GM12878 (cell line): ENCODE measurements at regions not wholly inside any gene's neighbourhood (a gene's known extent, or its start where the extent isn't known, plus 50 kb on each side); places are given as distances from the start of the nearest gene placed in this dataset.

Experiments
- ATAC-seq: fragments of 200-7000 bp; cut with Tn5 transposase; 3 replicates; pipeline ENCODE4 v1.9.1; 2020; ENCODE audit warnings: mild to moderate bottlenecking, moderate library complexity
- BruUV-seq: library from RNA; stranded (reverse); fragments of 400-500 nt; replicated peaks from 2 replicates; lab custom pipeline; 2021; lab: Mats Ljungman, UMichigan
- CTCF ChIA-PET: fragments of 300-600 bp; sonication (Branson Sonifier 250); formaldehyde crosslinking; extraction: SDS; loops from one replicate; lab custom pipeline; 2021; ENCODE audit warnings: inconsistent platforms; lab: Yijun Ruan, JAX
- POLR2A ChIA-PET: fragments of 350-600 bp; formaldehyde crosslinking; extraction: SDS; loops from one replicate; lab custom pipeline; 2021; ENCODE audit warnings: inconsistent platforms; lab: Charles Lee
- RAD21 ChIA-PET: fragments of 300-600 bp; sonication (Branson Sonifier 250); formaldehyde crosslinking; loops from one replicate; lab custom pipeline; 2023; ENCODE audit warnings: antibody characterized with exemption; ENCODE audit not compliant: unreplicated experiment; lab: Charles Lee
- SMC1A ChIA-PET: fragments of 300-600 bp; sonication (Branson Sonifier 250); formaldehyde crosslinking; loops from one replicate; lab custom pipeline; 2023; ENCODE audit not compliant: unreplicated experiment, uncharacterized antibody; lab: Charles Lee
- DNase-seq: peaks from one replicate; pipeline ENCODE4 v3.0.0-alpha.2; 2011; ENCODE audit warnings: low read depth, low spot score
- FAIRE-seq: peaks from 3 replicates; lab custom pipeline; 2011; peaks lifted over from hg19 to GRCh38; lab: Jason Lieb, UNC
- H2AFZ ChIP-seq: 2 replicates; pipeline ENCODE4 v1.6.0; 2011; ENCODE audit warnings: low read depth, low read length, control low read depth; ENCODE audit not compliant: control insufficient read depth
- H3K27ac ChIP-seq: 2 replicates; pipeline ENCODE4 v1.5.1; 2011; ENCODE audit warnings: control low read depth; ENCODE audit not compliant: control insufficient read depth, insufficient read depth
- H3K27me3 ChIP-seq, 2 experiments: replicated peaks in 1 of 2; 2 replicates each; pipeline versions ENCODE4 v1.6.0 to v1.6.1; 2011; ENCODE audit warnings: low read length in 1 of 2; ENCODE audit not compliant: control insufficient read depth in 2 of 2, insufficient read depth in 2 of 2
- H3K36me3 ChIP-seq, 2 experiments: 2 replicates each; pipeline ENCODE4 v1.5.1; 2011; ENCODE audit warnings: low read length in 1 of 2; ENCODE audit not compliant: control insufficient read depth in 2 of 2, insufficient read depth in 2 of 2
- H3K4me1 ChIP-seq: 2 replicates; pipeline ENCODE4 v1.6.1; 2011; ENCODE audit warnings: mild to moderate bottlenecking, low read length, moderate library complexity, mixed read lengths; ENCODE audit not compliant: control insufficient read depth, insufficient read depth
- H3K4me2 ChIP-seq: 2 replicates; pipeline ENCODE4 v1.6.0; 2011; ENCODE audit warnings: control low read depth; ENCODE audit not compliant: control insufficient read depth, insufficient read depth
- H3K4me3 ChIP-seq: fragments of 200-600 bp; sonication (generic); 2 replicates; pipeline ENCODE4 v1.5.1; 2016
- H3K79me2 ChIP-seq: 2 replicates; pipeline ENCODE4 v1.6.0; 2011; ENCODE audit warnings: low read length; ENCODE audit not compliant: control insufficient read depth, insufficient read depth
- H3K9ac ChIP-seq: 2 replicates; pipeline ENCODE4 v1.8.0; 2011; ENCODE audit warnings: low read length, control low read depth, mixed read lengths; ENCODE audit not compliant: control insufficient read depth, insufficient read depth
- H3K9me3 ChIP-seq: replicated peaks from 3 replicates; pipeline ENCODE4 v1.5.1; 2011; ENCODE audit warnings: mild to moderate bottlenecking, low read length; ENCODE audit not compliant: control insufficient read depth, insufficient read depth
- H4K20me1 ChIP-seq: 2 replicates; pipeline ENCODE4 v1.6.0; 2011; ENCODE audit not compliant: control insufficient read depth, insufficient read depth
- ASH2L ChIP-seq: fragments of 300-600, 200-600 bp; sonication (generic); IDR thresholded peaks from 2 replicates; pipeline ENCODE4 v1.6.1; 2017; ENCODE audit warnings: low read depth, mild to moderate bottlenecking, borderline replicate concordance
- BRCA1 ChIP-seq: IDR thresholded peaks from 2 replicates; pipeline ENCODE4 v1.6.1; 2011; ENCODE audit warnings: low read depth, low read length, improper control_type of control experiment
- EGR1 ChIP-seq, 2 experiments: IDR thresholded peaks; 1 replicate in 1 of 2; 2 replicates in 1 of 2; pipeline ENCODE4 v1.6.1; 2011 to 2012; ENCODE audit warnings: low read depth in 2 of 2, low read length in 2 of 2, borderline replicate concordance in 1 of 2, mild to moderate bottlenecking in 1 of 2, moderate library complexity in 1 of 2
- NFYA ChIP-seq: IDR thresholded peaks from 2 replicates; pipeline ENCODE4 v1.6.1; 2011; ENCODE audit warnings: low read depth, mild to moderate bottlenecking, low read length, improper control_type of control experiment, borderline replicate concordance
- POLR2AphosphoS2 ChIP-seq: IDR thresholded peaks from 2 replicates; pipeline ENCODE4 v1.6.1; 2011; ENCODE audit warnings: low read depth, mild to moderate bottlenecking, low read length, improper control_type of control experiment, moderate library complexity
- RAD21 ChIP-seq: IDR thresholded peaks from 2 replicates; pipeline ENCODE4 v1.6.1; 2011; ENCODE audit warnings: mild to moderate bottlenecking, low read depth, low read length, moderate library complexity; ENCODE audit not compliant: insufficient read depth
- RUNX3 ChIP-seq: IDR thresholded peaks from 2 replicates; pipeline ENCODE4 v1.6.1; 2012; ENCODE audit warnings: low read length, inconsistent platforms
- SIN3A ChIP-seq: IDR thresholded peaks from 2 replicates; pipeline ENCODE4 v1.6.1; 2012; ENCODE audit warnings: low read depth, low read length, improper control_type of control experiment
- SMC3 ChIP-seq: IDR thresholded peaks from 2 replicates; pipeline ENCODE4 v1.6.1; 2011; ENCODE audit warnings: low read length, improper control_type of control experiment, borderline replicate concordance
- SUZ12 ChIP-seq: fragments of 200-600 bp; sonication (generic); IDR thresholded peaks from one replicate; pipeline ENCODE4 v1.6.1; 2018; ENCODE audit warnings: antibody characterized with exemption, mild to moderate bottlenecking; ENCODE audit not compliant: unreplicated experiment
- TARDBP ChIP-seq: IDR thresholded peaks from 2 replicates; pipeline ENCODE4 v1.6.1; 2016; ENCODE audit warnings: borderline replicate concordance
- WGBS: methylation state at CpG from one replicate; pipeline ENCODE4 v1.1.6; 2016; ENCODE audit warnings: low lambda C conversion rate; ENCODE audit not compliant: insufficient replicate concordance, insufficient coverage; ENCODE audit errors: missing lambda C conversion rate; 5-methylcytosine and 5-hydroxymethylcytosine counted together
- in situ Hi-C: fragments of 300-500 bp; cut with MboI; formaldehyde crosslinking; loops from 9 replicates; pipeline ENCODE4 v1.14.3; 2018; ENCODE audit warnings: mixed read lengths
- intact Hi-C: fragments of 100-400 bp; cut with micrococcal nuclease; formaldehyde crosslinking; loops from one replicate; pipeline ENCODE4 v1.14.2; 2022; ENCODE audit not compliant: unreplicated experiment
- TF ChIP-seq, protein P1 (sequence below): fragments of 450-650 bp; IDR thresholded peaks from 2 replicates; pipeline ENCODE4 v1.6.1; 2017; ENCODE audit warnings: borderline replicate concordance
- TF ChIP-seq, protein P2 (sequence below), 3 experiments: IDR thresholded peaks in 2 of 3; conservative IDR thresholded peaks in 1 of 3; 2 replicates each; pipeline ENCODE4 v1.5.1; 2011; ENCODE audit warnings: low read depth in 3 of 3, low read length in 3 of 3, mild to moderate bottlenecking in 3 of 3, control low read depth in 2 of 3, moderate library complexity in 2 of 3, inconsistent platforms in 1 of 3, mixed read lengths in 1 of 3; ENCODE audit not compliant: control insufficient read depth in 2 of 3, insufficient read depth in 1 of 3; ENCODE audit errors: extremely low read depth in 1 of 3

GRCh38 chr12:85448031-85448430 lies 168.0 kb downstream of the ALX1 start (continued):
- TF ChIP-seq EGR1 (IDR thresholded peaks at IDR 0.05; ENCODE audit: borderline replicate concordance in 1 of 2, low read depth in 2 of 2, low read length in 2 of 2) (no peak), SIN3A (no peak), NFYA (no peak)
- TF ChIP-seq, all 136 proteins: peak for 0

- TF ChIP-seq BRCA1 (no peak), POLR2AphosphoS2 (no peak), SMC3 (peak; percentile 62; the same call in 1 of the 2 replicates), RUNX3 (peak; percentile 23; the same call in 1 of the 2 replicates), RAD21 (peak; percentile 66), SUZ12 (no peak), TARDBP (no peak), ASH2L (no peak)
- TF ChIP-seq, protein P1, sequence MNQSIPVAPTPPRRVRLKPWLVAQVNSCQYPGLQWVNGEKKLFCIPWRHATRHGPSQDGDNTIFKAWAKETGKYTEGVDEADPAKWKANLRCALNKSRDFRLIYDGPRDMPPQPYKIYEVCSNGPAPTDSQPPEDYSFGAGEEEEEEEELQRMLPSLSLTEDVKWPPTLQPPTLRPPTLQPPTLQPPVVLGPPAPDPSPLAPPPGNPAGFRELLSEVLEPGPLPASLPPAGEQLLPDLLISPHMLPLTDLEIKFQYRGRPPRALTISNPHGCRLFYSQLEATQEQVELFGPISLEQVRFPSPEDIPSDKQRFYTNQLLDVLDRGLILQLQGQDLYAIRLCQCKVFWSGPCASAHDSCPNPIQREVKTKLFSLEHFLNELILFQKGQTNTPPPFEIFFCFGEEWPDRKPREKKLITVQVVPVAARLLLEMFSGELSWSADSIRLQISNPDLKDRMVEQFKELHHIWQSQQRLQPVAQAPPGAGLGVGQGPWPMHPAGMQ = no peak
- TF ChIP-seq, protein P2, sequence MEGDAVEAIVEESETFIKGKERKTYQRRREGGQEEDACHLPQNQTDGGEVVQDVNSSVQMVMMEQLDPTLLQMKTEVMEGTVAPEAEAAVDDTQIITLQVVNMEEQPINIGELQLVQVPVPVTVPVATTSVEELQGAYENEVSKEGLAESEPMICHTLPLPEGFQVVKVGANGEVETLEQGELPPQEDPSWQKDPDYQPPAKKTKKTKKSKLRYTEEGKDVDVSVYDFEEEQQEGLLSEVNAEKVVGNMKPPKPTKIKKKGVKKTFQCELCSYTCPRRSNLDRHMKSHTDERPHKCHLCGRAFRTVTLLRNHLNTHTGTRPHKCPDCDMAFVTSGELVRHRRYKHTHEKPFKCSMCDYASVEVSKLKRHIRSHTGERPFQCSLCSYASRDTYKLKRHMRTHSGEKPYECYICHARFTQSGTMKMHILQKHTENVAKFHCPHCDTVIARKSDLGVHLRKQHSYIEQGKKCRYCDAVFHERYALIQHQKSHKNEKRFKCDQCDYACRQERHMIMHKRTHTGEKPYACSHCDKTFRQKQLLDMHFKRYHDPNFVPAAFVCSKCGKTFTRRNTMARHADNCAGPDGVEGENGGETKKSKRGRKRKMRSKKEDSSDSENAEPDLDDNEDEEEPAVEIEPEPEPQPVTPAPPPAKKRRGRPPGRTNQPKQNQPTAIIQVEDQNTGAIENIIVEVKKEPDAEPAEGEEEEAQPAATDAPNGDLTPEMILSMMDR (IDR thresholded peaks at IDR 0.05 in 2 of 3, conservative IDR thresholded peaks at IDR 0.05 in 1 of 3; ENCODE audit: control insufficient read depth in 2 of 3, extremely low read depth in 1 of 3, insufficient read depth in 1 of 3, low read depth in 3 of 3, low read length in 3 of 3) = peak in 2 of 3 experiments; percentile 18 to 24; a peak in 3 of 6 replicates
- Histone ChIP-seq H3K9me3 (no peaks in the 10 kb centered on the region), H3K4me3 (no peak overlapping the region), H3K27ac (no peak overlapping the region), H3K27me3 (peaks cover 0 to 3% of the 10 kb centered on the region in 2 experiments; a peak in 1 of 4 replicates), H2AFZ (no peak overlapping the region), H3K4me2 (no peak overlapping the region), H3K9ac (no peak overlapping the region), H4K20me1 (no peaks in the 10 kb centered on the region), H3K79me2 (no peaks in the 10 kb centered on the region), H3K4me1 (no peaks in the 10 kb centered on the region), H3K36me3 (no peaks in the 10 kb centered on the region)
- WGBS = 13% methylated on average over 4 of the region's 4 CpGs
- RAD21 ChIA-PET = interaction anchor here (1.1 to 4.1 kb wide), 6 partner anchors 20 to 371 kb away, joined by 3 to 62 read pairs (median 5); no protein-coding TSS in a partner anchor
- ATAC-seq = peak; percentile 58
- no peak for DNase-seq
- CTCF ChIA-PET = interaction anchor here (0.9 to 2.6 kb wide), 12 partner anchors 20 to 419 kb away, joined by 3 to 65 read pairs (median 4); no protein-coding TSS in a partner anchor
- SMC1A ChIA-PET = interaction anchor here (1.0 to 2.7 kb wide), 7 partner anchors 20 to 139 kb away, joined by 3 to 18 read pairs (median 4); no protein-coding TSS in a partner anchor
- in situ Hi-C loops (loop anchor here (10.0 kb wide), 1 partner anchor 374 kb away; no protein-coding TSS in a partner anchor), intact Hi-C loops (loop anchor here (2.0 to 10.0 kb wide), 5 partner anchors 24 to 576 kb away; no protein-coding TSS in a partner anchor)
- POLR2A ChIA-PET = no interaction called here
- FAIRE-seq = no peak
- BruUV-seq = no TSS peak
These were observed 168.6 kb downstream of the ALX1 start for GRCh38 chr12:85448548-85449139.
